ENCODE measurements at regions not wholly inside any gene's neighbourhood (a gene's known extent, or its start where the extent isn't known, plus 50 kb on each side); places are given as distances from the start of the nearest gene placed in this dataset.

DNA sequence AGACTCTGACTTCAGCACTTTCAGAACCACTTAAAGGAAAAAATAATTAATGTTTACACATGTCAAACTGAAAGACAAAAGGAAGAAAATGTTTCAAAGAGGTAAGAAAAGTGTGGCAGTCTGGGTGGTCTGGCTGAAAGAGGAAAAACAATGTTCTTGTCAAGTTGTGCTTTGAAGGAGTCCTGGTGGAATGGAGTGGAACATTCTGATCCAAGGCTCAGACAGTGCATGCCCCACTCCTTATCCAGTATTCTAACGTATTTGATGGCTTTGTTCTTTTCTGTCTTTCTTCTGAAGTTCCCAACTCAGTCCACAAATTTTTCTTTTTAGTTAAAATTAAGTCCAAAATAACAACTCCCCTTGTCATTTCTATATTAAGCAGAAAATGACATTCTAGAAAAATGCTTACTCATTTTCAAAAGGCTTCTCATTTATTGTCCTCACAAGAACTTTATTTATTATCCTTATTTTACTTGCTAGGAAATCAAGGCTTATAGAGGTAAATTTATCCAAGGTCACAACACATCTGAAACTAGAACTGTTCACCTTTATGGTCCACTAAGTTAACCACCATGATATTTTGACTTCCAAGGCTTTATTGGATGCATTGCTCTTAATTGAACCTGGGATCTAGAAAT, 121.7 kb upstream of the NAP1L1 start:
- Histone ChIP-seq H4K20me1 (ENCODE audit: insufficient read depth) (no peaks in the 10 kb centered on the region), H2AFZ (ENCODE audit: low read depth) (no peak overlapping the region), H3K36me3 (replicated peaks in 1 of 2; ENCODE audit: control insufficient read depth in 1 of 2, insufficient read depth in 2 of 2, low read length in 1 of 2) (no peaks in the 10 kb centered on the region), H3K9ac (no peak overlapping the region), H3K9me3 (peaks cover 6% of the 10 kb centered on the region; the same call in 1 of the 2 replicates), H3K4me3 (ENCODE audit: low read depth in 2 of 2, low read length in 1 of 2) (no peak overlapping the region), H3K79me2 (ENCODE audit: insufficient read depth) (no peaks in the 10 kb centered on the region), H3K27ac (ENCODE audit: low read depth in 2 of 2, low read length in 1 of 2) (no peak overlapping the region), H3K9me2 (no peaks in the 10 kb centered on the region), H3K27me3 (ENCODE audit: insufficient read depth) (no peaks in the 10 kb centered on the region), H3K4me2 (no peak overlapping the region), H3F3A (replicated peaks; ENCODE audit: insufficient read depth) (no peaks in the 10 kb centered on the region), H3K4me1 (ENCODE audit: control insufficient read depth in 1 of 2, insufficient read depth in 2 of 2, low read depth in 1 of 2, low read length in 1 of 2) (no peaks in the 10 kb centered on the region)
- 7% methylated on average over 1 of the region's 1 CpG for WGBS (ENCODE audit: low lambda C conversion rate)
- CTCF ChIA-PET = no interaction called here
- TF ChIP-seq ZBTB33 (IDR thresholded peaks at IDR 0.05; ENCODE audit: borderline replicate concordance, low read depth) = no peak
- no peak for TF ChIP-seq GABPA (IDR thresholded peaks at IDR 0.05; ENCODE audit: low read depth)
- TF ChIP-seq, protein P1, sequence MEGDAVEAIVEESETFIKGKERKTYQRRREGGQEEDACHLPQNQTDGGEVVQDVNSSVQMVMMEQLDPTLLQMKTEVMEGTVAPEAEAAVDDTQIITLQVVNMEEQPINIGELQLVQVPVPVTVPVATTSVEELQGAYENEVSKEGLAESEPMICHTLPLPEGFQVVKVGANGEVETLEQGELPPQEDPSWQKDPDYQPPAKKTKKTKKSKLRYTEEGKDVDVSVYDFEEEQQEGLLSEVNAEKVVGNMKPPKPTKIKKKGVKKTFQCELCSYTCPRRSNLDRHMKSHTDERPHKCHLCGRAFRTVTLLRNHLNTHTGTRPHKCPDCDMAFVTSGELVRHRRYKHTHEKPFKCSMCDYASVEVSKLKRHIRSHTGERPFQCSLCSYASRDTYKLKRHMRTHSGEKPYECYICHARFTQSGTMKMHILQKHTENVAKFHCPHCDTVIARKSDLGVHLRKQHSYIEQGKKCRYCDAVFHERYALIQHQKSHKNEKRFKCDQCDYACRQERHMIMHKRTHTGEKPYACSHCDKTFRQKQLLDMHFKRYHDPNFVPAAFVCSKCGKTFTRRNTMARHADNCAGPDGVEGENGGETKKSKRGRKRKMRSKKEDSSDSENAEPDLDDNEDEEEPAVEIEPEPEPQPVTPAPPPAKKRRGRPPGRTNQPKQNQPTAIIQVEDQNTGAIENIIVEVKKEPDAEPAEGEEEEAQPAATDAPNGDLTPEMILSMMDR (IDR thresholded peaks at IDR 0.05) = no peak
- no peak for TF ChIP-seq FOXJ3 (CRISPR knock-in tag; IDR thresholded peaks at IDR 0.05)
- TF ChIP-seq PBX3 (IDR thresholded peaks at IDR 0.05) = no peak
- TF ChIP-seq, protein P2, sequence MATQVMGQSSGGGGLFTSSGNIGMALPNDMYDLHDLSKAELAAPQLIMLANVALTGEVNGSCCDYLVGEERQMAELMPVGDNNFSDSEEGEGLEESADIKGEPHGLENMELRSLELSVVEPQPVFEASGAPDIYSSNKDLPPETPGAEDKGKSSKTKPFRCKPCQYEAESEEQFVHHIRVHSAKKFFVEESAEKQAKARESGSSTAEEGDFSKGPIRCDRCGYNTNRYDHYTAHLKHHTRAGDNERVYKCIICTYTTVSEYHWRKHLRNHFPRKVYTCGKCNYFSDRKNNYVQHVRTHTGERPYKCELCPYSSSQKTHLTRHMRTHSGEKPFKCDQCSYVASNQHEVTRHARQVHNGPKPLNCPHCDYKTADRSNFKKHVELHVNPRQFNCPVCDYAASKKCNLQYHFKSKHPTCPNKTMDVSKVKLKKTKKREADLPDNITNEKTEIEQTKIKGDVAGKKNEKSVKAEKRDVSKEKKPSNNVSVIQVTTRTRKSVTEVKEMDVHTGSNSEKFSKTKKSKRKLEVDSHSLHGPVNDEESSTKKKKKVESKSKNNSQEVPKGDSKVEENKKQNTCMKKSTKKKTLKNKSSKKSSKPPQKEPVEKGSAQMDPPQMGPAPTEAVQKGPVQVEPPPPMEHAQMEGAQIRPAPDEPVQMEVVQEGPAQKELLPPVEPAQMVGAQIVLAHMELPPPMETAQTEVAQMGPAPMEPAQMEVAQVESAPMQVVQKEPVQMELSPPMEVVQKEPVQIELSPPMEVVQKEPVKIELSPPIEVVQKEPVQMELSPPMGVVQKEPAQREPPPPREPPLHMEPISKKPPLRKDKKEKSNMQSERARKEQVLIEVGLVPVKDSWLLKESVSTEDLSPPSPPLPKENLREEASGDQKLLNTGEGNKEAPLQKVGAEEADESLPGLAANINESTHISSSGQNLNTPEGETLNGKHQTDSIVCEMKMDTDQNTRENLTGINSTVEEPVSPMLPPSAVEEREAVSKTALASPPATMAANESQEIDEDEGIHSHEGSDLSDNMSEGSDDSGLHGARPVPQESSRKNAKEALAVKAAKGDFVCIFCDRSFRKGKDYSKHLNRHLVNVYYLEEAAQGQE (IDR thresholded peaks at IDR 0.05; ENCODE audit: low read depth, low read length) = no peak
- no peak for TF ChIP-seq TCF12 (IDR thresholded peaks at IDR 0.05)
- no peak for TF ChIP-seq MEF2A (IDR thresholded peaks at IDR 0.05; ENCODE audit: borderline replicate concordance, low read depth)
- TF ChIP-seq, protein P3, sequence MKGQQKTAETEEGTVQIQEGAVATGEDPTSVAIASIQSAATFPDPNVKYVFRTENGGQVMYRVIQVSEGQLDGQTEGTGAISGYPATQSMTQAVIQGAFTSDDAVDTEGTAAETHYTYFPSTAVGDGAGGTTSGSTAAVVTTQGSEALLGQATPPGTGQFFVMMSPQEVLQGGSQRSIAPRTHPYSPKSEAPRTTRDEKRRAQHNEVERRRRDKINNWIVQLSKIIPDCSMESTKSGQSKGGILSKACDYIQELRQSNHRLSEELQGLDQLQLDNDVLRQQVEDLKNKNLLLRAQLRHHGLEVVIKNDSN (IDR thresholded peaks at IDR 0.05; ENCODE audit: borderline replicate concordance, low read depth) = no peak
- no peak for TF ChIP-seq SIN3A (IDR thresholded peaks at IDR 0.05; ENCODE audit: borderline replicate concordance, low read depth, low read length)
- TF ChIP-seq MAX (IDR thresholded peaks at IDR 0.05; ENCODE audit: low read depth) = no peak
- no peak for TF ChIP-seq MXI1 (IDR thresholded peaks at IDR 0.05; ENCODE audit: low read depth, low read length)
- TF ChIP-seq FOSL2 (IDR thresholded peaks at IDR 0.05; ENCODE audit: borderline replicate concordance, low read depth) = no peak
- TF ChIP-seq RCOR1 (IDR thresholded peaks at IDR 0.05; ENCODE audit: low read length) = no peak
- TF ChIP-seq GATA2 (CRISPR knock-in tag; IDR thresholded peaks at IDR 0.05) = no peak
- no peak for DNase-seq
- POLR2A ChIA-PET = no interaction called here
